Psoas muscle (tissue), 7 donors: ENCODE measurements at regions not wholly inside any gene's neighbourhood (a gene's known extent, or its start where the extent isn't known, plus 50 kb on each side); places are given as distances from the start of the nearest gene placed in this dataset.

Experiments used
- ATAC-seq, 4 donors: fragments of 200-7000 bp; cut with Tn5 transposase; one replicate each; pipeline ENCODE4 v1.9.1; 2020; ENCODE audit warnings: moderate library complexity in 3 of 4, mild to moderate bottlenecking in 2 of 4
- DNase-seq, 2 donors: peaks; one replicate each; pipeline ENCODE4 v3.0.0-alpha.2; 2020
- H3K27ac ChIP-seq: fragments of 200-600 bp; one replicate; pipeline ENCODE4 v1.8.0; 2022
- H3K27me3 ChIP-seq, 3 donors: fragments of 200-600 bp in 1 of 3; one replicate each; pipeline versions ENCODE4 v1.6.1 to v1.8.0; 2013 to 2022; ENCODE audit warnings: low read length in 2 of 3, mild to moderate bottlenecking in 2 of 3, moderate library complexity in 1 of 3; ENCODE audit not compliant: insufficient read depth in 3 of 3
- H3K36me3 ChIP-seq, 2 donors: fragments of 200-600 bp in 1 of 2; one replicate each; pipeline versions ENCODE4 v1.6.1 to v1.8.0; 2013 to 2022; ENCODE audit warnings: low read depth in 1 of 2, mild to moderate bottlenecking in 1 of 2, moderate library complexity in 1 of 2; ENCODE audit not compliant: insufficient read depth in 1 of 2
- H3K4me1 ChIP-seq: fragments of 200-600 bp; one replicate; pipeline ENCODE4 v1.8.0; 2022
- H3K4me3 ChIP-seq: fragments of 200-600 bp; one replicate; pipeline ENCODE4 v1.8.0; 2022; ENCODE audit warnings: mild to moderate bottlenecking
- H3K9me3 ChIP-seq: fragments of 200-600 bp; one replicate; pipeline ENCODE4 v1.8.0; 2022
- CTCF ChIP-seq: fragments of 200-600 bp; IDR thresholded peaks from one replicate; pipeline ENCODE4 v1.8.0; 2022; ENCODE audit warnings: antibody characterized with exemption
- WGBS, 3 donors: extraction: QIAGEN DNeasy Blood & Tissue Kit; methylation state at CpG; one replicate each; pipeline versions ENCODE4 v1.1.6 to v1.1.7; 2013; 5-methylcytosine and 5-hydroxymethylcytosine counted together
- intact Hi-C, 2 donors: fragments of 100-400 bp; cut with DNase I; formaldehyde crosslinking; loops; one replicate each; pipeline versions ENCODE4 v1.11.0 to v1.14.2; 2022
- donor health status: healthy with polysubstance abuse.
- donor health status: DM: no; HTN: no; CAD: no; lungs with moderate emphysema.
- donor health status: Bipolar disorder and iron deficiency.
- donor health status: healthy.
- donor health status: DM: yes; HTN: yes; CAD: no.
- donor health status: DM: no; HTN: no; CAD: no.
- donor health status: DM: yes; HTN: yes; CAD: no.

DNA sequence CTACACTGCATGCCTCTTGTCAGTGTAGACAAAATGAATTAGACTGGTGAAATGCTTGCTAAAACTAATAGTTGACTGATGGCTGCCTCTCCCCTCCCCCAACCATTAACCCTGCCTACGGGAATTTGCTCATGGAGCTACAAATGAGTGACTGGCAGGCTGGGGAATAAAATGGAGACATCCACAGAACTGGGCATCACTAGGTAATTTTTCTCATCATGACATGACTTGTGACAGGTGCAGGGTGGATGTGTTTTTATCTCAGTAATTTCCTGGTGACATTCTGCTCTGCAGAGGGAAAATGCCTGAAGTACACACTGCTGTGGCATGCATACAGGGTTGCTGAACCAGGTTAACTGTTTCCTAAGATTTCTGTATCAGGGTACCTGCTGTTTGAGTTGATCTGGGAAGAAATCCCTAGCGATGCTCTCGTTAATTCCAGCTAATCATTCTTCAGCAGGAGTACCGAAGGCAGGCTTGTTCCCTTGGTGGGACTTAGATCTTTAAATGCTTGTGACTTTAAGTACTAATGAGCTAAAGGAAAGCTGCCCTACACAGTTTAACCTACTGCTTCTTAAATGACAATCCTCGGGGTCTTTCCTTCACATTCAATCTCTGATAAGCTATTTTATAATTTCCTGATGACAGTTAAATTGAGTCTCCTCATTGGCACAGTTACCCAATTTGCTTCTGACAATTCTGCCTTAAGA lies 376.3 kb upstream of the LCORL start:
- Histone ChIP-seq H3K4me1 (no peaks in the 10 kb centered on the region), H3K9me3 (no peaks in the 10 kb centered on the region), H3K27me3 (no peaks in the 10 kb centered on the region), H3K36me3 (no peaks in the 10 kb centered on the region), H3K27ac (no peak overlapping the region), H3K4me3 (no peak overlapping the region)
- 52 to 66% (median 58%) methylated on average over 5 of the region's 5 CpGs for WGBS, 3 donors
- no peak for ATAC-seq
- intact Hi-C loops, result no loop called here
- no peak for DNase-seq
- TF ChIP-seq CTCF, result no peak

DNA sequence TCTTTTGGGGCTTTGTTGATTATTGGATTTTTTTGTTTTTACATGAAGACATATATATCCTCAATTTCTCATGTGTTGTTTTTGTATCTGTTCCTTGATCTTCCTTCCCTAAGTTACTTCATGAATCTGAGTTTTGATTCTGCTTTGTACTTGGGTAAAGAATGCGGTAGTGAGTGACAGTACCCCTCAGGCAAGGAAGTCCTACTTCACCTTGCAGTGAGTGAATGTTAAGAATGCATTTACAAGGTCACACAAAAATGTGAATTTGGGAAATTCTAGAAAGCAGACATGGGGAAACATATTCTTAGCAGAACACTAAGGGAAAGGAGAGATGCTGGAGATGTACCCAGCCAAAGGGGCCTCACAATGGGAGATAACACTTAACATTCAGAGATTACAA lies 373.1 kb upstream of the LCORL start:
- Histone ChIP-seq H3K27ac (no peak overlapping the region), H3K36me3 (no peaks in the 10 kb centered on the region), H3K4me1 (no peaks in the 10 kb centered on the region), H3K27me3 (no peaks in the 10 kb centered on the region), H3K4me3 (no peak overlapping the region), H3K9me3 (no peaks in the 10 kb centered on the region)
- DNase-seq, result no peak
- 89 to 91% (median 90%) methylated on average over 1 of the region's 1 CpG for WGBS, 3 donors
- no peak for ATAC-seq
- intact Hi-C loops, result no loop called here
- TF ChIP-seq CTCF, result no peak

DNA sequence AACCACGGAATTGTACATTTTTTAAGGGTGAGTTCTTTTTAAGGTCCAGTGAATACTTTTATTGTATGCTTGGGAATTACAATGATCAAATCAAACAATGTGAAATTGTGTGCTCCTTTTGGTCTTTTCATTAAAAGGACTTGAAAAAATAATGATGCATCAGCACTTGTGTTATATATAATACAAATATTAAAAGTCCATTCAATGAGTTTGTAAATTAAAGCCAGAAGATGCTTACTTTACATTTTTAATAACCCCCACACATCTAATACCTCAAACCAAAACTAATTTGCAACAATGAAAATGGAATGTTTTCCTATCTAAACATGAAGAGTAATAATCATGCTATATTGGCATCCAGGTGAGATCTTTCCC lies 369.8 kb upstream of the LCORL start:
- H3K27ac ChIP-seq, result no peak overlapping the region
- DNase-seq (no peak), ATAC-seq (no peak)
- intact Hi-C loops, result no loop called here
- H3K4me3 ChIP-seq, result no peak overlapping the region
- no peaks in the 10 kb centered on the region for H3K36me3 ChIP-seq
- H3K9me3 ChIP-seq, result no peaks in the 10 kb centered on the region
- 54 to 69% (median 64%) methylated on average over 1 of the region's 1 CpG for WGBS, 3 donors
- H3K27me3 ChIP-seq, result no peaks in the 10 kb centered on the region
- no peak for TF ChIP-seq CTCF
- no peaks in the 10 kb centered on the region for H3K4me1 ChIP-seq

DNA sequence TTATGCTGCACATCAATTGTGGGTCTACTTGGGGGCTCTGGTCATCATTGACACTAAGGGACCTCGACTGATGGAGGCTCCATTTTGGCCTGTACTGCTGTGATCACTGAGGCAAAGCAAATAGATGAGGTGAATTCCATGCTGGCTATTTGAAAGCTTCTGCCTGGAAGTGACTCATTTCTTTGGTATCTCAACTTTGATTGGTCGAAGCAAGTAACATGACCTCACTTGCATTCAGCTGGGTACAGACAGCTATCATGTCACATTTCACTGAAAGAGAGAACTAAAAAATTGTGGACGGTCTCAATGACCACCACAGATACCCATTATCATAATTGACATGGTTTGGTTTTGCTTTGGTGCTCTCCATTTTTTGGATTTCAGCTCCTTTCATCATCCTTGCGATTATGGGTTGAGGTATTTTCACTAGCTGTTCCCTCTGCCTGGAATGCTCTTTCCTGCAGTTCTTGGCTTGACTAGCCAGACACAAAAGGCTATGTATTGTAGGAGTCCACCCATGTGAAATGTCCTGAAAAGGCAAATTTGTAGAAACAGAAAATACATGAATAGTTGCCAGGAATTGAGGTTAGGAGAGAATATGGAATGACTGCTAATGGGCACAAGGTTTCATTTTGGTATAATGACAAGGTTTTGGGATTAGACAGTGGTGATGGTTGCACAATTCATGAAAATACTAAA lies 369.2 kb upstream of the LCORL start:
- H3K36me3 ChIP-seq, result no peaks in the 10 kb centered on the region
- no peak overlapping the region for H3K4me3 ChIP-seq
- H3K27me3 ChIP-seq, result no peaks in the 10 kb centered on the region
- ATAC-seq (no peak), DNase-seq (no peak)
- TF ChIP-seq CTCF, result no peak
- intact Hi-C loops, result no loop called here
- WGBS, 3 donors, result 75 to 78% (median 76%) methylated on average over 4 of the region's 4 CpGs
- H3K27ac ChIP-seq, result no peak overlapping the region
- H3K4me1 ChIP-seq, result no peaks in the 10 kb centered on the region
- H3K9me3 ChIP-seq, result no peaks in the 10 kb centered on the region
